ENCODE measurements at regions not wholly inside any gene's neighbourhood (a gene's known extent, or its start where the extent isn't known, plus 50 kb on each side); places are given as distances from the start of the nearest gene placed in this dataset.

DNA sequence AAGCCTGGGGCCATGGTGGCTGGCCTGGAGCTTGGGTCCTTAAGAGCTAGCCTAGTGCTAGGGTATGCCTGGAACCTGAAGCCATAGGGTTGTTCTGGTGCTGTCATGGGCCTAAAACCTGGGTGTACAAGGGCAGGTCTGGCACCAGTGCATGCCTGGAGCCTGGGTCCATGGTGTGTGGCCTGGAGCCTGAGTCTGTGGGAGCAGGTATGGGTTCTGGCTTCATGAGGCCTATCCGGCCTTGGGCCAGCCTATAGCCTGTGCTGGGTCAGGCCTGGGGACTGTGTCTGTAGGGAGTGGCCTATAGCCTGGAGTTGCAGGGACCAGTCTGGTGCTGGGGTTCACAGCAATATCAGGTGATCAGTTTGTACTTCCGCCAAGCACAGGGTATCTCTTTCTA is 347.2 kb upstream of the MEF2C start:
- no peak overlapping the region for H3K4me3 ChIP-seq
- peaks cover 0 to 5% (median 0%) of the 10 kb centered on the region in 4 donors for H3K4me1 ChIP-seq
- H3K27me3 ChIP-seq: no peaks in the 10 kb centered on the region
- 100% methylated on average over 1 of the region's 2 CpGs for WGBS
- H3K27ac ChIP-seq (replicated peaks in 1 of 4): no peak overlapping the region
- intact Hi-C loops (cut with DNase I): no loop called here
- H3K36me3 ChIP-seq: no peaks in the 10 kb centered on the region
- DNase-seq (ENCODE audit: extremely low spot score): no peak
- TF ChIP-seq EP300 (IDR thresholded peaks at IDR 0.05) (no peak), POLR2A (IDR thresholded peaks at IDR 0.05; ENCODE audit: low read depth) (no peak), POLR2AphosphoS5 (IDR thresholded peaks at IDR 0.05) (no peak)
- TF ChIP-seq, protein P1, sequence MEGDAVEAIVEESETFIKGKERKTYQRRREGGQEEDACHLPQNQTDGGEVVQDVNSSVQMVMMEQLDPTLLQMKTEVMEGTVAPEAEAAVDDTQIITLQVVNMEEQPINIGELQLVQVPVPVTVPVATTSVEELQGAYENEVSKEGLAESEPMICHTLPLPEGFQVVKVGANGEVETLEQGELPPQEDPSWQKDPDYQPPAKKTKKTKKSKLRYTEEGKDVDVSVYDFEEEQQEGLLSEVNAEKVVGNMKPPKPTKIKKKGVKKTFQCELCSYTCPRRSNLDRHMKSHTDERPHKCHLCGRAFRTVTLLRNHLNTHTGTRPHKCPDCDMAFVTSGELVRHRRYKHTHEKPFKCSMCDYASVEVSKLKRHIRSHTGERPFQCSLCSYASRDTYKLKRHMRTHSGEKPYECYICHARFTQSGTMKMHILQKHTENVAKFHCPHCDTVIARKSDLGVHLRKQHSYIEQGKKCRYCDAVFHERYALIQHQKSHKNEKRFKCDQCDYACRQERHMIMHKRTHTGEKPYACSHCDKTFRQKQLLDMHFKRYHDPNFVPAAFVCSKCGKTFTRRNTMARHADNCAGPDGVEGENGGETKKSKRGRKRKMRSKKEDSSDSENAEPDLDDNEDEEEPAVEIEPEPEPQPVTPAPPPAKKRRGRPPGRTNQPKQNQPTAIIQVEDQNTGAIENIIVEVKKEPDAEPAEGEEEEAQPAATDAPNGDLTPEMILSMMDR (IDR thresholded peaks at IDR 0.05): no peak
- H3K9me3 ChIP-seq: no peaks in the 10 kb centered on the region

DNA sequence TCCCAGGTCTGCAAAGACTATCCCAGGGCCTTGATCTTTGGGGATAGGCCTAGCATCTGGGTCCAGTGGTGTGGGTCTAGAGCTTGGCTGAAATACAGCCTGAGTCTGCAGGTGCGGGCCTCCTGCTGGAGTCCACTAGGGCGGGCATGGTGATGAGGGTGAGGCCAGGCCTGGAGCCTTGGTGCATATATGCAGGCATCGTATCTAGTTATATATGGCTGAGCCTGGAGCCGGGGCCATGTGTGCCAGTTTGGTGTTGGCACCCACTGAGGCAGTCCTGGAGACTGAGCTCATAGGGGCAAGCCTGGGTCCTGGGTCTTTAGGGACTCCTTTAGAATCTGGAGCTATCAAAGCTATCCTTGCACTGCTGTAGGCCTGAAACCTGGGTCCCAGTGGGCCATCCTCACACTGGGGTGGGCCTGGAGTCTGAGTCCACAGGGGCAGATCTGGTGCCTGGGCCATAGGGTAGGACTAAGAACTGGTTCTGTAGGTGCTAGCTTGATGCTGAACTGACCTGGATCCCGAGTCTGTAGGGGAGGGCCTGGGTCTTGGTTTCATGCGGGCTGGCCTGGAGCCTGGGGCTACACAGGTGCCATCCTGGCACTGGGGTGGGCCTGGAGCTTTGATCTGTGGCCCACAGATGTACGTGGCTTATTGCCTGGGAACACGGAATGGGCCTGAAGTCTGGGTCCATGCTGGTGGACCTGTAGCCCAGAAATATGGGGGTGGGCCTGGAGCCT is 346.5 kb upstream of the MEF2C start:
- no peak overlapping the region for H3K27ac ChIP-seq (replicated peaks in 1 of 4)
- intact Hi-C loops (cut with DNase I): no loop called here
- TF ChIP-seq POLR2AphosphoS5 (IDR thresholded peaks at IDR 0.05): no peak
- no peak for TF ChIP-seq EP300 (IDR thresholded peaks at IDR 0.05)
- TF ChIP-seq, protein P1 (IDR thresholded peaks at IDR 0.05): no peak
- no peak for TF ChIP-seq POLR2A (IDR thresholded peaks at IDR 0.05; ENCODE audit: low read depth)
- peaks cover 0 to 5% (median 0%) of the 10 kb centered on the region in 4 donors for H3K4me1 ChIP-seq
- no peaks in the 10 kb centered on the region for H3K36me3 ChIP-seq
- 100% methylated on average over 4 of the region's 8 CpGs for WGBS
- H3K9me3 ChIP-seq: no peaks in the 10 kb centered on the region
- H3K27me3 ChIP-seq: no peaks in the 10 kb centered on the region
- DNase-seq (ENCODE audit: extremely low spot score): no peak
- H3K4me3 ChIP-seq: no peak overlapping the region

DNA sequence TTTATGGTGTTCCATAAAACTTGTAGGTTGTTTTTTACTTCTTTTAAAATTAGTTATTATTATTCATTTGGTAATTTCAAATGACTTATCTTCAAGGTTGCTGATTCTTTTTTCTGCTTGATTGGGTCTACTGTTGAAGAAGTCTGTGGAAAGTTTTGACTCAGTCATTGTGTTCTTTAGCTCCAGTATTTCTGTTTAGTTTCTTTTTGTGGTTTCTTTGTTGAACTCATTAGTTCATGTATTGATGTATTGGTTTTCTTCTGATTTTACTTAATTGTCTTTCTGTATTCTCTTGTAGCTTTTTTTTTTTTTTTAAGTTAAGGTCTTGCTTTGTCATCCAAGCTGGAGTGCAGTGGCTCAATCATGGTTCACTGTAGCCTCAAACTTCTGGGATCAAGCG is 345.4 kb upstream of the MEF2C start:
- TF ChIP-seq POLR2AphosphoS5 (IDR thresholded peaks at IDR 0.05) (no peak), EP300 (IDR thresholded peaks at IDR 0.05) (no peak), POLR2A (IDR thresholded peaks at IDR 0.05; ENCODE audit: low read depth) (no peak)
- TF ChIP-seq, protein P1 (IDR thresholded peaks at IDR 0.05): no peak
- Histone ChIP-seq H3K4me1 (peaks cover 0 to 5% (median 0%) of the 10 kb centered on the region in 4 donors), H3K4me3 (no peak overlapping the region), H3K36me3 (no peaks in the 10 kb centered on the region), H3K9me3 (no peaks in the 10 kb centered on the region), H3K27ac (replicated peaks in 1 of 4) (no peak overlapping the region), H3K27me3 (no peaks in the 10 kb centered on the region)
- 89% methylated on average over 1 of the region's 1 CpG for WGBS
- intact Hi-C loops (cut with DNase I): no loop called here
- DNase-seq (ENCODE audit: extremely low spot score): no peak

DNA sequence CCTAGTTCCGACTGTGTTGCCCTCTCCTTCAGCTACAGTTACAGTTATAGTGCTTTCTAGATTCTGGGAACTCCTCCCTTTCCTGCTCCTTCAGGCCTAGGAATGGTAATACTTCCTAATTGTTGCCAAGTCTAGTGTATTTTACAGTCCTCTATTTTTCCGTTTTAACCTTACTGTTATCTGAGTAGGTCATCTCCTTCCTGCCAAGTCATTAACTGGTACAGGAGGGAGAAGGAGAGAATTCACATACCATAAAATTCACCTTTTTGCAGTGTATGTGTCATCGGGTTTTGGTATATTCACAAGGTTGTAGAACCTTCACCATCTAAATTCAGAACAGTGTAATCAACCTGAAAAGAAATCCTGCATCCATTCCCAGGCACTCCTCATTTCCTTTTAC is 335.4 kb upstream of the MEF2C start:
- DNase-seq (ENCODE audit: extremely low spot score): no peak

More for the DNA sequence above, 335.4 kb upstream of the MEF2C start:
- H3K9me3 ChIP-seq: no peaks in the 10 kb centered on the region
- H3K4me3 ChIP-seq: no peak overlapping the region
- H3K4me1 ChIP-seq: peaks cover 0 to 7% (median 3%) of the 10 kb centered on the region in 4 donors
- intact Hi-C loops (cut with DNase I): no loop called here
- H3K36me3 ChIP-seq: no peaks in the 10 kb centered on the region
- H3K27ac ChIP-seq (replicated peaks in 1 of 4): no peak overlapping the region
- 94% methylated on average over 3 of the region's 3 CpGs for whole genome bisulfite sequencing
- no peaks in the 10 kb centered on the region for H3K27me3 ChIP-seq
- TF ChIP-seq POLR2A (IDR thresholded peaks at IDR 0.05; ENCODE audit: low read depth) (no peak), EP300 (IDR thresholded peaks at IDR 0.05) (no peak), POLR2AphosphoS5 (IDR thresholded peaks at IDR 0.05) (no peak)
- TF ChIP-seq, protein P1 (IDR thresholded peaks at IDR 0.05): no peak

All from esophagus muscularis mucosa (tissue), 4 donors.